Pancreas (tissue), 10 donors: ENCODE measurements at regions not wholly inside any gene's neighbourhood (a gene's known extent, or its start where the extent isn't known, plus 50 kb on each side); places are given as distances from the start of the nearest gene placed in this dataset.

Experiments used
- ATAC-seq, 4 donors: fragments of 200-7000 bp; cut with Tn5 transposase; one replicate each; pipeline versions ENCODE4 v1.8.0 to v1.9.1; 2020; ENCODE audit warnings: mild to moderate bottlenecking in 4 of 4, moderate library complexity in 4 of 4
- DNase-seq, 6 donors: peaks; one replicate each; pipeline ENCODE4 v3.0.0-alpha.2; 2020
- FAIRE-seq: peaks from 2 replicates; lab custom pipeline; 2012; peaks lifted over from hg19 to GRCh38; lab: Jason Lieb, UNC
- H3K27ac ChIP-seq, 4 donors: fragments of 200-600 bp; sonication (generic); 1 replicate in 3 of 4; 2 replicates in 1 of 4; pipeline versions ENCODE4 v1.5.0 to v1.8.0; 2020
- H3K27me3 ChIP-seq, 4 donors: fragments of 200-600 bp; one replicate each; pipeline ENCODE4 v1.8.0; 2021
- H3K36me3 ChIP-seq, 3 donors: fragments of 200-600 bp; sonication (generic) in 1 of 3; one replicate each; pipeline versions ENCODE4 v1.5.0 to v1.8.0; 2020 to 2021
- H3K4me1 ChIP-seq, 3 donors: fragments of 200-600 bp; one replicate each; pipeline ENCODE4 v1.8.0; 2021
- H3K4me3 ChIP-seq, 4 donors: fragments of 200-600 bp; sonication (generic) in 2 of 4; one replicate each; pipeline versions ENCODE4 v1.5.0 to v1.8.0; 2020 to 2021
- H3K9me3 ChIP-seq, 4 donors: fragments of 200-600 bp; one replicate each; pipeline ENCODE4 v1.8.0; 2021
- WGBS, 2 donors: extraction: QIAGEN DNeasy Blood & Tissue Kit; methylation state at CpG; one replicate each; pipeline ENCODE4 v1.1.7; 2013; 5-methylcytosine and 5-hydroxymethylcytosine counted together
- intact Hi-C, 3 donors: fragments of 100-400 bp; cut with DNase I; formaldehyde crosslinking; loops; one replicate each; pipeline versions ENCODE4 v1.11.1 to v1.14.2; 2022
- TF ChIP-seq, protein P1 (sequence below), 4 donors: fragments of 200-600 bp; sonication (generic) in 3 of 4; IDR thresholded peaks; one replicate each; pipeline versions ENCODE4 v1.5.0 to v1.8.0; 2021; ENCODE audit warnings: antibody characterized with exemption in 4 of 4
- donor health status: healthy with polysubstance abuse.
- donor health status: DM: no; HTN: no; CAD: no; lungs with moderate emphysema.
- donor health status: DM: no; HTN: no; CAD: no.
- donor health status: control.
- donor health status: control.
- donor health status: Bipolar disorder and iron deficiency.
- donor health status: DM: yes; HTN: yes; CAD: no.
- donor health status: DM: no; HTN: no; CAD: no.
- donor health status: DM: no; HTN: no; CAD: no.
- donor health status: DM: yes; HTN: yes; CAD: no.

DNA sequence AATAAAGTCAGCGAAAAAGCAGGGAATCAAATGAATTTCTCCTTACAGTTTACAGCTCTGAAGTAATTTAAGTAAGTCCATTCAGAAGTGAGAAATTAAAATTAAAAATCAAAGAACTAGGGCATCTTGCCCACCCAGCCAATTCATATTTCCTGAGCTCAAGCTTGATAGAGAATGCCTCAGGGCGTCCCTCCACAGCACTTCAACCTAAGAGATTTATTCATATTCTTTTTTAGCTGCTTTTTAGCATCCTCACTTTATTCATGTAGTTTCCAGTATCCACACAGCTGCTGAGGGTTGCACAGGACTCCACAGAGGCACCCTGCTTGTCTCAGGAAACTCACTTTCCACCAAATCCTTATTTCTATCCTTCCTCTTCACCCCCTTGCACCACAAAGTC, 900.3 kb downstream of the BCL11A start:
- H3K36me3 ChIP-seq = no peaks in the 10 kb centered on the region
- WGBS, 2 donors = 38 to 57% methylated on average over 2 of the region's 2 CpGs
- ATAC-seq (no peak), FAIRE-seq (no peak), DNase-seq (no peak)
- no peak overlapping the region for H3K27ac ChIP-seq
- H3K4me1 ChIP-seq = no peaks in the 10 kb centered on the region
- intact Hi-C loops = no loop called here
- TF ChIP-seq, protein P1, sequence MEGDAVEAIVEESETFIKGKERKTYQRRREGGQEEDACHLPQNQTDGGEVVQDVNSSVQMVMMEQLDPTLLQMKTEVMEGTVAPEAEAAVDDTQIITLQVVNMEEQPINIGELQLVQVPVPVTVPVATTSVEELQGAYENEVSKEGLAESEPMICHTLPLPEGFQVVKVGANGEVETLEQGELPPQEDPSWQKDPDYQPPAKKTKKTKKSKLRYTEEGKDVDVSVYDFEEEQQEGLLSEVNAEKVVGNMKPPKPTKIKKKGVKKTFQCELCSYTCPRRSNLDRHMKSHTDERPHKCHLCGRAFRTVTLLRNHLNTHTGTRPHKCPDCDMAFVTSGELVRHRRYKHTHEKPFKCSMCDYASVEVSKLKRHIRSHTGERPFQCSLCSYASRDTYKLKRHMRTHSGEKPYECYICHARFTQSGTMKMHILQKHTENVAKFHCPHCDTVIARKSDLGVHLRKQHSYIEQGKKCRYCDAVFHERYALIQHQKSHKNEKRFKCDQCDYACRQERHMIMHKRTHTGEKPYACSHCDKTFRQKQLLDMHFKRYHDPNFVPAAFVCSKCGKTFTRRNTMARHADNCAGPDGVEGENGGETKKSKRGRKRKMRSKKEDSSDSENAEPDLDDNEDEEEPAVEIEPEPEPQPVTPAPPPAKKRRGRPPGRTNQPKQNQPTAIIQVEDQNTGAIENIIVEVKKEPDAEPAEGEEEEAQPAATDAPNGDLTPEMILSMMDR (IDR thresholded peaks at IDR 0.05) = no peak
- no peaks in the 10 kb centered on the region for H3K27me3 ChIP-seq
- no peak overlapping the region for H3K4me3 ChIP-seq
- no peaks in the 10 kb centered on the region for H3K9me3 ChIP-seq

DNA sequence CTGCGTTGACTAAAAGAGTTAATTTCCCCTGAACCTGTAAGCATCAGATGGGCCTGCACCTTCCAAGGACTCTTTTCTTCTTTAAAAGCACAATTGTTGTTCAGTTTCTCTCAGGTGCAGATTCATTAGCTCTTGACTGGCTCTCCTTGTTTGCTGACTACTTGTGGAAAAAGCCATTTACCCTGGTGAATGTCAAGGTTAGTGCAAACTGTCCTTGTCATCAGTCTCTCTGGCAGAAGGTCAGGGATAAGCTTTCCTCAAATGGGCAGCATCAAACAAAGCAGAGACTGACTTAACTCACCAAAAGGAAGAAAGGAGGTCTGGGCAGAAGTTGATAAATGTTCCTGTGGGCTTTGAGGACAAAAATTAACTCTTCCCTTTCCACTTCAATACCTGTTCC, 922.7 kb downstream of the BCL11A start:
- ATAC-seq = peak in 2 of 4 donors; percentile 55 to 59
- 21 to 25% methylated on average over 1 of the region's 1 CpG for WGBS, 2 donors
- no peak for DNase-seq
- no peaks in the 10 kb centered on the region for H3K27me3 ChIP-seq
- H3K36me3 ChIP-seq = no peaks in the 10 kb centered on the region
- peaks cover 4 to 9% (median 5%) of the 10 kb centered on the region in 3 donors for H3K4me1 ChIP-seq
- no peaks in the 10 kb centered on the region for H3K9me3 ChIP-seq
- no peak overlapping the region for H3K27ac ChIP-seq
- intact Hi-C loops = no loop called here
- TF ChIP-seq, protein P1 (IDR thresholded peaks at IDR 0.05) = no peak
- H3K4me3 ChIP-seq = no peak overlapping the region
- no peak for FAIRE-seq

DNA sequence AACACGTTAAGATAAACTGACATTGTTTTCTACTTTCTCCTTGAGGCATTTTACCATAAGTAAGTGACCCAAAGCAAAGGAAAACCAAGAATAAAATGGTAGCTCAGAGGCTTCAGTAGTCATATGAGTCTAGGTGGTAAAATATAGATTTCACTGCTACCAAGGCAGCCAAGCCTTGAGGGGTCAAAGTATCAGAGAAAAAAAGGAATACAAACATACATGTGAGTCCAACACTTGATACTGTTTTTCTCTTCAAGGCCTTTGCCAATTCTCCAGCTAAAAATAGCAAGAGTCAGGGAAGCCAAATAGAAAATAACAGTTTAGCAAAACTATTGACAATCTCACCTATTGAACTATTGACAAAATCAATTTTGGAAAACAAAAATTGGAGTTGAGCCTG, 925.9 kb downstream of the BCL11A start:
- TF ChIP-seq, protein P1 (IDR thresholded peaks at IDR 0.05) = no peak
- Histone ChIP-seq H3K27me3 (no peaks in the 10 kb centered on the region), H3K27ac (peak overlapping the region in 1 of 4 donors; percentile 2), H3K9me3 (no peaks in the 10 kb centered on the region), H3K4me3 (no peak overlapping the region), H3K36me3 (no peaks in the 10 kb centered on the region), H3K4me1 (peaks cover 4 to 9% (median 5%) of the 10 kb centered on the region in 3 donors)
- ATAC-seq (peak; percentile 70 to 96 (median 83)), DNase-seq (peak in 2 of 6 donors; percentile 9 to 17), FAIRE-seq (no peak)
- 0 to 38% methylated on average over 1 of the region's 1 CpG for WGBS, 2 donors
- intact Hi-C loops = no loop called here

DNA sequence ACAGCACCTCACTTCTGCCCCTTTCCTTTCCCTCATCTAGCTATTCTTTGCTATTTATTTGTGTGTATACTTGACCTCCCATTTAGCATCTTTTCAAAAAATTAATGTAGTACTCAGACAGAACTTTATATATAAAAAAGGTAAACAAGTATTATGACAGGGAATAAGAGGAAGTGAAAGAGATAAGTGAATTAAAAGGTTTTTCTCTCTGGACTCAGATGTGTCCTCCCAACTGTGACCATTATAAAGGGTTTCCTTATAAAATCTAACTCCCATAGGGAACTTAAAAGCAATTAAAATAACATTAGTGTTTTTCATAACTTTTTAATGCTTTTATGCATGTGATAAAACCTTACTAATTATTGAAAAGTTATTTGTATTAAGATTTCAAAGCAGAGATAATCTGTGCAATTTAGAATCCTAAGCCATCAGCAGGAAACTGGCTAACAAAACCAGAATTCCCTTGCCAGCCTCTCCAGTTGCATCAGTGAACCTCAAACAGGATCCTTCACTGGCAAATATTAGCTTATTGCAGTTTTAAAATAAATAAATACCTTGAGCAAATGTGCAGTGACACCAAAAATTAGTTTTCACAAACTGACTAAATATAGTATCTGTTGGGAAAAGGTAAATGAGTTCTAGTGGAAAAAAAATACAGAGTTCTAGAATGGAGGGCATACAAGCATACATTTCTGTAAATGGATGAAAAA, 930.7 kb downstream of the BCL11A start:
- DNase-seq (no peak), FAIRE-seq (no peak), ATAC-seq (no peak)
- TF ChIP-seq, protein P1 (IDR thresholded peaks at IDR 0.05) = no peak
- Histone ChIP-seq H3K9me3 (no peaks in the 10 kb centered on the region), H3K4me3 (no peak overlapping the region), H3K4me1 (peaks cover 4 to 8% (median 5%) of the 10 kb centered on the region in 3 donors), H3K36me3 (no peaks in the 10 kb centered on the region), H3K27ac (no peak overlapping the region), H3K27me3 (no peaks in the 10 kb centered on the region)
- intact Hi-C loops = no loop called here

DNA sequence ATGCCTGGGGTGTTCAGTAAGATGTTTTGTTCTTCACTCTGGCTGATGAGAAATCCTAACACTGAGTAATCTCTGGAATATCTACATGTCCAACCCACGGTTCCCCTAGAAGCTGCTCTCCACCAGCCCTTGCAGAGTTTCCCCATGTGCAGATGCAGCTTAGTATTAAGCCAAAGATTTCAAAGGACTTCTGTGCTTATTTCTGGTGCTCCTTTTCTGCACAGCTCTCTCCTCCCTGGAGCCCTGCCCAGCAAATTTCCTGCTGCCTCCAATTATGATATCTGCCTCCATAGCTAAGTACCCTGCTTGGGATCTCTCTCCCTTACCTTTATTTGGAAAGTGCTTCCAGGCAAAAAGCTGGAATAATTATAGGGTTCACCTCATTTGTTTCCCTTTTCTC, 949.3 kb downstream of the BCL11A start:
- TF ChIP-seq, protein P1 (IDR thresholded peaks at IDR 0.05) = no peak
- Histone ChIP-seq H3K4me1 (no peaks in the 10 kb centered on the region), H3K27me3 (no peaks in the 10 kb centered on the region), H3K27ac (no peak overlapping the region), H3K36me3 (no peaks in the 10 kb centered on the region), H3K4me3 (no peak overlapping the region), H3K9me3 (no peaks in the 10 kb centered on the region)
- DNase-seq (no peak), ATAC-seq (no peak), FAIRE-seq (no peak)
- intact Hi-C loops = no loop called here
- 64 to 72% methylated on average over 1 of the region's 1 CpG for WGBS, 2 donors
